Occipital lobe (tissue), 1 donor: ENCODE measurements at regions not wholly inside any gene's neighbourhood (a gene's known extent, or its start where the extent isn't known, plus 50 kb on each side); places are given as distances from the start of the nearest gene placed in this dataset.
A peak's percentile ranks its signal among the peaks of the same experiment; 100 is the strongest.

Experiments used
- DNase-seq: peaks from one replicate; lab custom pipeline; 2025; lab: John Stamatoyannopoulos, UW

- no peak for DNase-seq
These were observed 390.0 kb upstream of the NR2F2 start for GRCh38 chr15:95940431-95940985.

- no peak for DNase-seq
These were observed 386.3 kb upstream of the NR2F2 start for GRCh38 chr15:95944193-95944592.

GRCh38 chr15:95944661-95945255, 385.7 kb upstream of the NR2F2 start:
- no peak for DNase-seq

- no peak for DNase-seq
These were observed 384.3 kb upstream of the NR2F2 start for GRCh38 chr15:95946241-95946640.

- no peak for DNase-seq
These were observed 383.6 kb upstream of the NR2F2 start for GRCh38 chr15:95946926-95947325.

GRCh38 chr15:95948411-95948810, 382.1 kb upstream of the NR2F2 start:
- DNase-seq = no peak

- no peak for DNase-seq
These were observed 377.5 kb upstream of the NR2F2 start for GRCh38 chr15:95953032-95953431.

- DNase-seq = no peak
These were observed 372.6 kb upstream of the NR2F2 start for GRCh38 chr15:95957861-95958260.

- DNase-seq = no peak
These were observed 372.1 kb upstream of the NR2F2 start for GRCh38 chr15:95958382-95958781.

- DNase-seq = no peak
These were observed 361.6 kb upstream of the NR2F2 start for GRCh38 chr15:95968856-95969255.

GRCh38 chr15:95970326-95970725, 360.2 kb upstream of the NR2F2 start:
- DNase-seq = no peak

- DNase-seq = no peak
These were observed 358.4 kb upstream of the NR2F2 start for GRCh38 chr15:95972041-95972553.

GRCh38 chr15:95972812-95973211, 357.7 kb upstream of the NR2F2 start:
- no peak for DNase-seq

- no peak for DNase-seq
These were observed 356.8 kb upstream of the NR2F2 start for GRCh38 chr15:95973566-95974256.

- DNase-seq = no peak
These were observed 355.3 kb upstream of the NR2F2 start for GRCh38 chr15:95975212-95975611.

GRCh38 chr15:95979286-95979685, 351.2 kb upstream of the NR2F2 start:
- DNase-seq = no peak

GRCh38 chr15:95981209-95981608, 349.3 kb upstream of the NR2F2 start:
- DNase-seq = no peak

- no peak for DNase-seq
These were observed 343.2 kb upstream of the NR2F2 start for GRCh38 chr15:95987299-95987698.

- no peak for DNase-seq
These were observed 342.5 kb upstream of the NR2F2 start for GRCh38 chr15:95987886-95988573.

- DNase-seq = no peak
These were observed 342.0 kb upstream of the NR2F2 start for GRCh38 chr15:95988574-95988887.

- DNase-seq = no peak
These were observed 341.1 kb upstream of the NR2F2 start for GRCh38 chr15:95989392-95989791.

- no peak for DNase-seq
These were observed 339.7 kb upstream of the NR2F2 start for GRCh38 chr15:95990833-95991232.

GRCh38 chr15:95994418-95994817, 336.1 kb upstream of the NR2F2 start:
- peak; percentile 6 for DNase-seq
